HG03571 (cell line): ENCODE measurements at regions not wholly inside any gene's neighbourhood (a gene's known extent, or its start where the extent isn't known, plus 50 kb on each side); places are given as distances from the start of the nearest gene placed in this dataset.

ENCODE experiments used
- ATAC-seq: cut with Tn5 transposase; IDR thresholded peaks from one replicate; pipeline ENCODE4 v1.9.1; 2021; ENCODE audit not compliant: unreplicated experiment

GRCh38 chr18:39692367-39693015 is 2126.9 kb upstream of the CELF4 start:
- no peak for ATAC-seq

- ATAC-seq: no peak
These were observed 2119.8 kb upstream of the CELF4 start for GRCh38 chr18:39685303-39685902.

- ATAC-seq: no peak
These were observed 2115.5 kb upstream of the CELF4 start for GRCh38 chr18:39681061-39681460.

GRCh38 chr18:39675906-39676305 is 2110.3 kb upstream of the CELF4 start:
- ATAC-seq: no peak

GRCh38 chr18:39675368-39675767 is 2109.8 kb upstream of the CELF4 start:
- ATAC-seq: no peak

- no peak for ATAC-seq
These were observed 2106.6 kb upstream of the CELF4 start for GRCh38 chr18:39672171-39672570.

GRCh38 chr18:39667905-39668304 is 2102.3 kb upstream of the CELF4 start:
- ATAC-seq: no peak

GRCh38 chr18:39666541-39666940 is 2100.9 kb upstream of the CELF4 start:
- ATAC-seq: no peak

- ATAC-seq: no peak
These were observed 2096.3 kb upstream of the CELF4 start for GRCh38 chr18:39661856-39662366.

- no peak for ATAC-seq
These were observed 2094.5 kb upstream of the CELF4 start for GRCh38 chr18:39660141-39660540.

GRCh38 chr18:39655341-39655740 is 2089.7 kb upstream of the CELF4 start:
- ATAC-seq: no peak

- no peak for ATAC-seq
These were observed 2087.6 kb upstream of the CELF4 start for GRCh38 chr18:39653221-39653620.

GRCh38 chr18:39648616-39649015 is 2083.0 kb upstream of the CELF4 start:
- ATAC-seq: no peak

GRCh38 chr18:39647627-39648534 is 2082.3 kb upstream of the CELF4 start:
- ATAC-seq: no peak

GRCh38 chr18:39638224-39638623 is 2072.6 kb upstream of the CELF4 start:
- no peak for ATAC-seq

GRCh38 chr18:39636931-39637330 is 2071.3 kb upstream of the CELF4 start:
- ATAC-seq: no peak

GRCh38 chr18:39635966-39636365 is 2070.4 kb upstream of the CELF4 start:
- no peak for ATAC-seq

GRCh38 chr18:39635192-39635591 is 2069.6 kb upstream of the CELF4 start:
- ATAC-seq: no peak

GRCh38 chr18:39627936-39628335 is 2062.3 kb upstream of the CELF4 start:
- ATAC-seq: no peak

GRCh38 chr18:39624961-39625360 is 2059.4 kb upstream of the CELF4 start:
- ATAC-seq: no peak

- ATAC-seq: no peak
These were observed 2056.8 kb upstream of the CELF4 start for GRCh38 chr18:39622431-39622830.
